Lung microvascular endothelial cell (primary cell): ENCODE measurements at regions not wholly inside any gene's neighbourhood (a gene's known extent, or its start where the extent isn't known, plus 50 kb on each side); places are given as distances from the start of the nearest gene placed in this dataset.

ENCODE experiments used
- DNase-seq, 2 donors: peaks; one replicate each; pipeline versions ENCODE4 v3.0.0 to v3.0.0-alpha.2; 2010; ENCODE audit warnings: low read depth in 2 of 2

GRCh38 chr4:3343358-3343757 lies 50.5 kb downstream of the RGS12 start:
- DNase-seq, result no peak

DNA sequence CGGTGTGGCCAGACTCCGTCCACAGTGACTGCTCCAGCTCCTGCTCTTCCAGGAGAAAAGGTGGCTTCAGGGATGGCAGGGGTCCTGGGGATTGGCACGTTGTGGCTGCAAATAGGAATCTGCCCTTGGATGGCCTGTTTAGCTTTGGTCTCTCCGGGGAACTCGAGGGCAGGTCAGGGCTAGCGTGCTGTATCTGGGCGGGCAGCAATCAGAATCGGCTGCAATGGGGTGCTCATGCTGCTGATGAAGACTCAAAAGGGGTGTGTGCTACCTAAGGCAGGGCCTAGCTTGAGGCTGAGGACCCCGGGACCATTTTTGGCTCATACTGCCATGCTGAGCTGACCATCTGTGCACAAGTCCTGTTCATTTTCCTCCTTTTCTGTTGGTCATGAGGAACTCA lies 51.3 kb downstream of the RGS12 start:
- DNase-seq, result no peak

DNA sequence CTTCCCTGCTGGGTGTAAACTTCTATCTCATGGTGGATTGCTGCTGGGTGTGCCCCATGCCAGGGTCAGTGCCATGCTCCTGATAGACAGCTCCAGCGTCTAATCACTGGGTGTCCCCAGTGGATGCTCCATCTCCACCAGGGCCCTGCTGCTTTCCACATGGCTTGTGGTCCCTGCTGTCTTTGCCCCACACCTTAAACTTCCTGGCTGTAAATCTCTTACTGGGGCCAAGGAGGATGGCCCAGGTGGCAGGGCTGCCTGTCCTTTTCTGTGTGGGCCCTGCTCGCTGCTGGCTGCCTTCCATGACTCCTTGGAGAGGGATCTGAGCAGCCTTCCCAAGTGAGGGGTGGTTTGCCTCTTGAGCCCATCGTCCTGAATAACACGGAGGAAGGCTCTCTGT lies 51.8 kb downstream of the RGS12 start:
- DNase-seq, result no peak

DNA sequence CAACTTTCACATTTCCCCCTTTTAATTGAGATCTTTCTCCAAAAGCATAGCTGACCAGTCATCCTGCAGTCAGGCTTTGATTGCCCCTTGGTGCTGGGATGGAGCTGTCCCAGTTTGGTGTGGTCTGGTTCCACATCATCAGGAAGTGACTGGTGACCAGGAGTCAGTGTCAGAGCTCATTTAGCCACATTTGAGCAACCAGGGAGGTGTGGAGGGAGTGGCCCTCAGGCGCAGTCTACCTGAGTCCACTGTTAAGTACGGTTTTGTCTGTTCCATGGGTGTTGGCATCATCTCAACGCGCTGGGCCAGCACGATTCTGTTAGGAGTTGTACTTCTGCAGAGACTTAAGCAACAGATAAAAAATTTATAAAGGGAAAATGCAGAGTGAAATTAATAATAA lies 52.6 kb downstream of the RGS12 start:
- DNase-seq, result no peak

GRCh38 chr4:3346146-3346545 lies 53.3 kb downstream of the RGS12 start:
- DNase-seq, result peak; percentile 79 to 88

DNA sequence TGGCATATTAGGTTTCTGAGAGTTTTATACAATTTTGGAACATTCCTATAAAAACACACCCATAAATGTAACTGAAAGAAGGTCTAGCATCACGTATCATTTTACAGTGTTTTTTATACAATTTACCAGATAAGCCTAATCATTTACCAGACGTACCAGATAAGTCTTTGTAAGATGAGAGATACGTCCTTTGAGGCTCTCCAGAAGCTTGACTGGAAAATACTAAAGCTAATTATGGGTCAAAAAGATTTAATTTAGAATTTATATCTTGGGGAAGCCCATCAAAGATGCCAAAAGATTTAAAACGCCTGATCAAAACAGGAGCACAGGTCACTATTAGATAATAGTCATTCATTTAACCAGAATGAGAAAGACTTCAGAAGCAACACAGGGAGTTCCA lies 55.0 kb downstream of the RGS12 start:
- no peak for DNase-seq

DNA sequence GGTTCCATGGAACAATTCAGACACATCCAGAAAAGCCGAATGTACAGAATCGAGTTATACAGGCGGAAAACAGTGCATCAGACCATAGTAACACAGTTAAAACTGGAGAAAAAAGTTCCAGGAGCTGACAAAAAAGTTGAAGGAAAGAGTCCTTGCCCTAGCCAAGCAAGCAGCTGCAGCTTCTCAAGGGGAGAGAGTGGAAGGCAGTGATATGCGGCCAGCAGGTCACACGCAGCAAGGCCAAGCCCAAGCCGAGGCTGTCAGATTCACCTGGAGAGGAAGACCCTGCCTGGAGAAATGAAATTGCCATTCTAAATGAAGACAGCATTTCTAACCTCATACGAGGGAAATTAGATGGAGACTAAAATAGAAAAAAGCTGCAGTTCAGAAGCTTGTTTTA lies 55.8 kb downstream of the RGS12 start:
- no peak for DNase-seq

DNA sequence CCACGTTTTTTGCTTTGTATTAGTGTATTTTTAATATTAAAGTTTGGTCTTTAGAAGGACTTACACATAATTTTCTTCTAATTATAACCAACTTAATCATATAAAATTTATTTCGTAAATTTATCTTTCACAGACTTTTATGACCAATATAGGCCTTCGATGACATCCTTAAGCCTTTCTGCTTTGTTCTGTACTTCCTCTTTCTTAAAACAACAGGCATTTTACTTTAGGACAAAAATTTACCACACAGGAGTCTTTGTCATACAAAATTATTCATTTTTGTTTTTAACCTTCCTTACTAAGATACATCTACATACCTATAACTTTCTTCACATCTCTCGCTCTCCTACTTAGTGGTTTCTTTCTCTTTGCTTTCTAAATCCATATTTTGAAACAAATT lies 56.3 kb downstream of the RGS12 start:
- DNase-seq, result no peak

DNA sequence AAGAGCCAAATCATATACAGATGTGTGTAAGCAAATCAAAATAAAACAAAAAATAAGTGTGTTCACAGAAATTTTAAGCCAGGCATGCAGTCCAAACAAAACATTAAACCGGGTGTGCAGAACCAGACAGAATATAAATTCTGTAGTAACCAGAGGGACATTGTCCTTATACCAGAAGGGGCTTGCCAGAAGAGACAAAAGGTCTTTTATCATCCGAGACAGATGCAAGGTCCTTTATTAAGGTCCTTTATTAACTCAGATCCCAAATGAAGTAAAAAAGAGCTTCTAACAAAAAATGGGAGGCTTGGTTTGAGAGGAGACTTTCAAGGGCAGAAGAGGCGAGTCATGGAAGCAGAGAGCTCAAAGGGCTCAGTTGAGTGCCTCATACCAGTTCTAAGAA lies 59.2 kb downstream of the RGS12 start:
- DNase-seq, result no peak

DNA sequence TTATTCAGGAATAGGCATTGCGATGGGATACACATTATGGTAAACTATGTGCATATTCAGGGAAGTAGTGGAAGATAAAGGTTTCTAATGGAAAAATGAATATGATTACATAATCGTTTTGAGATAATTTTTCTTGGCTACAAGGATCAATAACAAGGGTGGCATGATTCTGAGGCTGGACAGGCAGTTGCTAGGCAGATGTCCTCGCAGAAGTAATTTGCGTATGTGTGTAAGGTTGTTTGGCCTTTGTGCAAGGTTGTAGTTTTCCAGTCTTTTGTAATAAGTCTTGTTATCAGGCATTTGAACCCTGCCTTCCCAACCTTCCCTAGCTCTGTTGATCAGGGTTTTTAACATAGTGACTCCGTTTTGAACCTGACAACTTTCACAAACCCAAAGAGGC lies 59.7 kb downstream of the RGS12 start:
- no peak for DNase-seq

DNA sequence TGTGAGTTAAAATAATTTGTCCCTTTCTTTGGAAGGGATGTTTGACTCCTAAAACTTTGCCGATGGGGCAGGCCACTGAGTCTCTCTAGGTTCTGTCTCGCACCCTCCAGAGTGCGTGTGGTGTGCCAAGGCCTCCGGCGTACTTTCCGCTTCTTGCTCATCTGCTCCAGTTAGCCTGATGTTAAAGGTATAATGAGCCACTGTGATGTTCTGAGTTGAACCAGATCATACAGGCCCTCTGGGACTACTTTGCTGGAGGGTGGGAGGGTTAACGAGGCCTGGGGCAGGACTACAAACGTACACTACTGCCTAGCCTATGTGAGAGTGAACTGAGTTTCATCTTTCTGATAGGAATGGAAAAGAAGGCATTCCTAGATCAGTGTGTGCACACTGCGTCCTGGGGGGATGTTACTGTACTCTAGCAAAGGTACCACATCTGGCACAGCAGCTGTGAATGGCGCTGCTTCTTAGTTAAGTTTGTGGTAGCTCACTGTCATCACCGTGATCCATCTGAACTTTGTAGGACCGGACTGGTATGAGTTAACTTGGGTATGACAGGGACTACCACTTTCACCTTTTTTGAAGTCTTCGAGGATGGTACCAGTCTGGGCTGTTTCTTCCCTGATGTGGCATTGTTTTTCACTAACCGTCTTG lies 60.2 kb downstream of the RGS12 start:
- DNase-seq, result no peak

- DNase-seq, result peak in 1 of 2 donors; percentile 48
Measured at GRCh38 chr4:3353752-3354454, 61.1 kb downstream of the RGS12 start.

GRCh38 chr4:3354455-3354811 lies 61.6 kb downstream of the RGS12 start:
- no peak for DNase-seq

- DNase-seq, result peak in 1 of 2 donors; percentile 42
Measured at GRCh38 chr4:3355266-3355748, 62.5 kb downstream of the RGS12 start.

DNA sequence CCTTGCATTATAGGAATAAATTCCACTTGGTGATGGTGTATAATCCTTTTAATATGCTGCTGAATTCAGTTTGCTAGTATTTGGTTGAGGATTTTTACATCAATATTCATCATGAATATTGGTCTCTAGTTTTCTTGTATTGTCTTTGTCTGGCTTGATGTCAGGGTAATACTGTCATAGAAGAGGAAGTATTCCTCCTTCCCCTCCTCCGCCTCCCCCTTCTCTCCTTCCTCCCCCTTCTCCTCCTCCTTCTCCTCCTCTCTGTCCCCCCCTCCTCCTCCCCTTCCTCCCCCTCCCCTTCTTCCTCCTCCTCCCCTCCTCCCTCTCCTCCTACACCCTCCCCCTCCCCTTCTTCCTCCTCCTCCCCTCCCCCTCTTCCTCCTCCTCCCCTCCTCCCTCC lies 65.8 kb downstream of the RGS12 start:
- no peak for DNase-seq

DNA sequence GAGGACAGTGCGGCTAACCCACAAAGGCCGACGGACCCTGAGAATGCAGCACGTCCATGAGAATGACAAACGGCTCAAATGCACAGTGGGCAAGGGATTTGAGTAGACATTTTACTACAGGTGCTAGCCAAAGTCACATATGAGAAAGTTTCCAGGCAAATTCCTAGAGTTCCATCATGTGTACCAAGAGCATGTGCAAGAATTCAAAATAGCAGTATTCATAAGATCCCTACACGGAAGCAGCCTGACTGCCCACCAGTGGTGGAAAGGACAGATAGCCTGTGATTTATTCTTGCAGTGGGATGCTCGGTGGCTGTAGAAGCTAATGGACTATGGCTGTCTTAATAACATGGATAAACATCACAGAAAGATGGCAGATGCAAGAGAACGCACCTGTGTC lies 68.0 kb downstream of the RGS12 start:
- no peak for DNase-seq

DNA sequence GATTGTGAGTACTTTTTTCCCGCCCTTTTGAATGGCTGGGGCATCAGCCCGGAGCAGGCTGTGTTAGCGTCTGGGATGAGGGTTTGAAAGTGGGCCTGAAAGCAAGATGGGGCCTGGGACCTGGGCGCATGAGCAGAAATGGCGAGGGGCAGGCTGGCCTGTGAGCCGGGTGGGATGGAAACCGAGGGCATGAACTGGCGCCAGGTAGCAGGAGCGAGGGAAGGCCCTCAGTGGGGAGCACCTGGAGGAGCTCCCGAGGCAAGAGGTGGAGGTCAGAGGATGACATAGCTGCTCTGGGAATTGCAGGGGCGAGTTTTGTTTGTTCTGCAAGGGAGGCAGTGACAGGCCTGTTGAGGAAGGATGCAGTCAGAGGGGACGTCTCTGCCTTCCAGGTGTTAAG lies 68.6 kb downstream of the RGS12 start:
- no peak for DNase-seq

GRCh38 chr4:3361896-3362295 lies 69.1 kb downstream of the RGS12 start:
- no peak for DNase-seq

GRCh38 chr4:3362431-3363287 lies 69.8 kb downstream of the RGS12 start:
- DNase-seq, result no peak

- DNase-seq, result no peak
Measured at GRCh38 chr4:3363411-3364141, 70.8 kb downstream of the RGS12 start.

- DNase-seq, result no peak
Measured at GRCh38 chr4:3364199-3364598, 71.4 kb downstream of the RGS12 start.
